Nephron progenitor cell (in vitro differentiated cells): ENCODE measurements at regions not wholly inside any gene's neighbourhood (a gene's known extent, or its start where the extent isn't known, plus 50 kb on each side); places are given as distances from the start of the nearest gene placed in this dataset.

Experiments used
- DNase-seq: peaks from one replicate; pipeline ENCODE4 v3.0.0; 2021
- H3K27ac Mint-ChIP-seq: 2 replicates; pipeline ENCODE4 v1.8.0; 2021; ENCODE audit warnings: mild to moderate bottlenecking, moderate library complexity, mixed read lengths
- H3K27me3 Mint-ChIP-seq: 2 replicates; pipeline ENCODE4 v1.8.0; 2021; ENCODE audit warnings: mild to moderate bottlenecking, low read depth, mixed read lengths; ENCODE audit not compliant: poor library complexity
- H3K36me3 Mint-ChIP-seq: 2 replicates; pipeline ENCODE4 v1.8.0; 2021; ENCODE audit warnings: low read depth, mixed read lengths
- H3K4me1 Mint-ChIP-seq: 2 replicates; pipeline ENCODE4 v1.8.0; 2021; ENCODE audit warnings: mixed read lengths
- H3K4me3 Mint-ChIP-seq: 2 replicates; pipeline ENCODE4 v1.8.0; 2021; ENCODE audit warnings: mild to moderate bottlenecking, moderate library complexity, mixed read lengths
- H3K9me3 Mint-ChIP-seq: 2 replicates; pipeline ENCODE4 v1.8.0; 2021; ENCODE audit warnings: mild to moderate bottlenecking, moderate library complexity, mixed read lengths
- CTCF ChIP-seq: fragments of 200-600 bp; sonication (generic); IDR thresholded peaks from 2 replicates; pipeline ENCODE4 v1.5.0; 2021; ENCODE audit warnings: antibody characterized with exemption

GRCh38 chr10:107747851-107748250 is 583.3 kb upstream of the SORCS1 start:
- Mint-ChIP-seq H3K36me3 (no peaks in the 10 kb centered on the region), H3K4me3 (no peak overlapping the region), H3K27ac (no peak overlapping the region), H3K9me3 (peaks cover 4% of the 10 kb centered on the region), H3K27me3 (no peaks in the 10 kb centered on the region), H3K4me1 (no peaks in the 10 kb centered on the region)
- DNase-seq = no peak
- TF ChIP-seq CTCF = no peak

GRCh38 chr10:107741971-107742370 is 577.5 kb upstream of the SORCS1 start:
- no peak overlapping the region for H3K27ac Mint-ChIP-seq
- H3K4me3 Mint-ChIP-seq = no peak overlapping the region
- DNase-seq = no peak
- no peaks in the 10 kb centered on the region for H3K27me3 Mint-ChIP-seq
- no peaks in the 10 kb centered on the region for H3K4me1 Mint-ChIP-seq
- no peaks in the 10 kb centered on the region for H3K36me3 Mint-ChIP-seq
- peaks cover 8% of the 10 kb centered on the region for H3K9me3 Mint-ChIP-seq
- no peak for TF ChIP-seq CTCF

GRCh38 chr10:107740962-107741690 is 576.6 kb upstream of the SORCS1 start:
- H3K4me3 Mint-ChIP-seq = no peak overlapping the region
- DNase-seq = no peak
- H3K36me3 Mint-ChIP-seq = no peaks in the 10 kb centered on the region
- H3K4me1 Mint-ChIP-seq = no peaks in the 10 kb centered on the region
- no peak for TF ChIP-seq CTCF
- no peaks in the 10 kb centered on the region for H3K27me3 Mint-ChIP-seq
- peaks cover 8% of the 10 kb centered on the region for H3K9me3 Mint-ChIP-seq
- no peak overlapping the region for H3K27ac Mint-ChIP-seq

- Mint-ChIP-seq H3K9me3 (peaks cover 8% of the 10 kb centered on the region), H3K4me1 (no peaks in the 10 kb centered on the region), H3K4me3 (no peak overlapping the region), H3K36me3 (no peaks in the 10 kb centered on the region), H3K27me3 (no peaks in the 10 kb centered on the region), H3K27ac (no peak overlapping the region)
- TF ChIP-seq CTCF = no peak
- no peak for DNase-seq
Observed at GRCh38 chr10:107739951-107740350, 575.4 kb upstream of the SORCS1 start.

GRCh38 chr10:107733328-107734130 is 569.0 kb upstream of the SORCS1 start:
- H3K36me3 Mint-ChIP-seq = no peaks in the 10 kb centered on the region
- H3K27ac Mint-ChIP-seq = no peak overlapping the region
- H3K4me1 Mint-ChIP-seq = no peaks in the 10 kb centered on the region
- H3K9me3 Mint-ChIP-seq = peaks cover 20% of the 10 kb centered on the region
- no peak overlapping the region for H3K4me3 Mint-ChIP-seq
- no peak for DNase-seq
- H3K27me3 Mint-ChIP-seq = no peaks in the 10 kb centered on the region
- no peak for TF ChIP-seq CTCF
